Fibroblast of skin of right biceps (primary cell): ENCODE measurements at regions not wholly inside any gene's neighbourhood (a gene's known extent, or its start where the extent isn't known, plus 50 kb on each side); places are given as distances from the start of the nearest gene placed in this dataset.

Experiments
- DNase-seq: peaks from one replicate; pipeline ENCODE4 v3.0.0-alpha.2; 2013

DNA sequence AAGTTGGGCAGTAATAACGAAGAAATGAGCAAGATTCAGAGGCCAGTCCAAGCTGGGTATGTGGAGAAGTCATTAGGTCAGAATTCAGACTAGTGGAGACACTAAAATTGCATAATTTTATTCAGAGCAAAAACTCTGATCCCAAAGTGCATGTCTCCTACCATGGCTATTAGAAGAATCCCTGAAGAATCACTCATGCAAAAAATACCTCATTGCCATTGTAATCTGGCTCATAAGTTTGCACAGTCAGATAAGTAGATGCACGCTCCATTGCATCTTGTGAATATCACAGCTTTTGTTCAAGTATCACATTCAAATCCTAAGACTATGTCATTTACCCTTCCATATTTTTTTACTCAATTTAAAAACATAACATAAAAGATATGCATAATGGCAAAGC lies 692.2 kb upstream of the KLHL29 start:
- DNase-seq, result no peak

DNA sequence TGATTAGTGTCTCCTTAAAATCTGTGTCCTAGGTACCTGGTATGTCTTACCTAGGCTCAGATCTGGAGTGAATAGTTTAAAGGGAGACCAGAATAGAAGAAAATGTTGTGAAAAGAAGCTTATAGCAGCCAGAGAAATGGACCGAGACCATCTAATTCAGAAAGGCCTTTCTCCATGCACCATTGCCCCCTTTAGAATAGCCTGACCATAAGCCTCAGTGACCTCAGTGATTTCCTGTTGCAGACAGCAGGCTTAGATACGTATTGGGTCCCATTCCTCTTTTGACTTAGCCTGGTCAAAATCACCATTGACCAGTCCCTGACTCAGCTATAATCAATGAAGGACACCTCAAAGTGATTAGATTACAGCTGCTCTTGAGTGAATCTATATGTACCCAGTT lies 690.7 kb upstream of the KLHL29 start:
- no peak for DNase-seq

DNA sequence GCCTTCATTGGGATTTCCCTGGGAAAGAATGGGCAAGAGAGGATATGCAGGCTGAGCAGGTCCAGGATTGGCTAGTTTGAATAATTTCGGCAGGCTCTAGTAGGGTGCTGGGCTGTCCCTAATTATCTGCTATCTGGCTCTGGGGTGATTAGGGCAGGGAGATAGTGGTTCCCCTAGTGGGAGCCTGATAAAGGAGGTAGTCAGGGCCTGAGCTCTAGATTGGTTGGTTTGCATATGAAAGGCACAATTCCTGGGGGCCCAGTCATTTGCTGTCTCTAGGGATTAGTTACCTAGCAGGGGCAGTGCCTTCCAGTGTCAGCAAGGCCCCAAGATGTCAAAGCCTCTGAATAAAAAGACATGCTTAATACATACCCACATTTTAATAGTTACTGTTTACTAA lies 690.1 kb upstream of the KLHL29 start:
- DNase-seq, result no peak

- DNase-seq, result no peak
Observed at GRCh38 chr2:22697054-22697788, 687.8 kb upstream of the KLHL29 start.

DNA sequence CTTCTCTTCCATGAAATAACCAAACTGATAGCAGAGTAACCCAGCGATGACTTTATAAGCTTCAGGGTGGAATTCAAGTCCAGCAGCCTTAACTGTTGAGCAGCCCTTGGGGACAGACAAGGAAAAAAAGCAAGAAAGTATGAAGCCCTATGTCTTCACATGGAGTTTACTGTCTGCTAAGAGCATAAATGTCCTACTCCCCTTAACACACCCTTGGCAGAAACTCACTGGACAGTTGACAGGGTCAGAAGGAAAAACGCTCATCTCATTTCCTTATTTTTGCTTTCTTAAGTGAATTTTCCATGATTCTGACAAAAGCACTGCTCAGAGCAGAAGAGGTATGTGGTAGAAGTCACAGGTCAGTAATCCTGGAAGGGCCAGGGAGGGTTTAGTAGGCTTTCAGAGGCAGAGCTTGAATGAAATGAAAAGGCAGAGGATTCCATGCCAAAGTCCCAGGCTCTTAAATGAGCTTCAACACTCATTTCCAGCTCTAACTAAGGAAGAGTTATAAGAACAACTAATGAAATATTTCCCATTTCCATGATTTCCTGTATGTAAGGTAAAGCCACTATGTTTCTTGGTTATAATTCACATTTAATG lies 683.3 kb upstream of the KLHL29 start:
- DNase-seq, result no peak

DNA sequence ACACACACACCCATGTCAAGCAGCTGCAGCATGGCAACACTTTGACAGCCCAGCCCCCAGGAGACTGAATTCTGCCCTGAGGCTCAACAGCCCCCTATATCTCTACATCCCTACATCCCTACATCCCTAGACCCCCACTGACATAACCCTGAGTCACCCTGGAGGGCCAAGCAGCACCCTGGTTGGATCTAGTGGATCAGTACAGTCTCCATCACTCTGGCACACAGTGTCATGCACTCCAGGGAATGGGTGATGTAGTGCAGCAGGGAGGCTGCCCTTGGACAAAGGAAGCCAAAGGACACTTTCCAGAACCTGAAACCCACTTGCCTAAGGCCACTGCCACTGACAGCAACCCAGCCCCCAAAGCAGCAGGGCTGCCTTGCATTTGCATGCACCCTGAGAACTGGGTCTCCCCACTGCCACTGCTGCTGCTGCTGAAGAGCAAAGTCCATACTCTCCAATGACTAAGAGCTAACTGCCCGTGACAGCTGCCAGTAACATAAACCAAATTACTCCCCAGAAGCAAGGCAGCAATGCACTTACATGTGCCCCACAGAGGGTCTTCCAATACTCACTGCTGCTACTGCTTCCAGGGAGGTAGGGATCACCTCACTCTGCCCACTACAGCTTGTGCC lies 681.6 kb upstream of the KLHL29 start:
- DNase-seq, result no peak

- DNase-seq, result no peak
Observed at GRCh38 chr2:22719396-22719795, 665.6 kb upstream of the KLHL29 start.

DNA sequence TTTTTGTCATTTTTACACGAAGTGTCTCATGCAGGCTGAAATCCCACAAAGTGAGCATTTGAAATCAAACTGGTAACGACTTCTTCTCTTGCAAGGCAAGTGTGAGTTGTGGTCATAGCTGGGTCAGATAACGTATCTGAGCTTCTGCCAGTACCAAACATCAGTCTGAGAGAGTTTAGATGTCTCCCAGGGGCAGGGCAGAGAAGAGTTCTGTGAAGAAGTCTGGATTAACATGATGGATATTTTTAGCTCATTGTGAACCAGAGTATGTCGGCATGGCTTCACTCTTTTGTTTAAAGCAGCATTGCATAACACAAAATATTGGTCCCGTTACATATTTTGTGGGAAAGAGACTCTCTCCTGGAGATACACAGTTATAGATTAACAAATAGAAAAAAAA lies 655.5 kb upstream of the KLHL29 start:
- DNase-seq, result no peak

- no peak for DNase-seq
Observed at GRCh38 chr2:22734373-22735045, 650.5 kb upstream of the KLHL29 start.

DNA sequence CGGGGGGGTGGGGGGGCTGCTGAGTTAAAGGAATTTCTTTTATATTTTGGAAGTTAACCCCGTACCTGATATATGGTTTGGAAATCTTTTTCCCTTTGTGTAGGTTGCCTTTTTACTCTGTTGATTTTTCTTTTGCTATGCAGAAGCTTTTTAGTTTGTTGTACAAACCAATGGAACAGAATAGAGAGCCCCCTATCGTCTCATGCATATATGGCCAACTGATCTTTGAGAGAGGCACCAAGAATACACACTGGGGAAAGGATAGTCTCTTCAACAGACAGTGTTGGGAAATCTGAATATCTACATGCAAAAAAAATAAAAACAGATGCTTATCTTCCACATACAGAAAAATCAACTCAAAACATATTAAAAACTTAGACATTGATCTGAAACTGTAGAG lies 647.8 kb upstream of the KLHL29 start:
- DNase-seq, result no peak

DNA sequence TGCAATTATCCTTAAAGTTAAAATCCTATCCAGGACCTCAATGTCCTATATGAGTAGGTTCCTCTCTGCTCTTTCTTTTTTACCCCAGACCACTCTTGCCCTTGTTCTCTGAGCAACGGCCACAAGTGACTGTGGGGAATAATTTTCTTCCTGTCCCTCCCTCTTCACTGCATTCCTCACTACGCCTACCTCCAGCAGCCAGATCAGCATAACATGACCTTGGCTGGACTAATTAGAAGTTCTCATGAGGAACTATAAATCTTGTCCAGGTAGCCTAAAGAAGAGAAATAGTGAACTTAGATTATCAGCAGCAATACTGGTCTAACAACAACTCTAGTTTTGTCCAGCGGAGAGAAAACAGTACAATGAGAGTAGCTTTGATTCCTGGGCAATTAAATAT lies 643.8 kb upstream of the KLHL29 start:
- DNase-seq, result no peak

- no peak for DNase-seq
Observed at GRCh38 chr2:22748909-22749308, 636.1 kb upstream of the KLHL29 start.

DNA sequence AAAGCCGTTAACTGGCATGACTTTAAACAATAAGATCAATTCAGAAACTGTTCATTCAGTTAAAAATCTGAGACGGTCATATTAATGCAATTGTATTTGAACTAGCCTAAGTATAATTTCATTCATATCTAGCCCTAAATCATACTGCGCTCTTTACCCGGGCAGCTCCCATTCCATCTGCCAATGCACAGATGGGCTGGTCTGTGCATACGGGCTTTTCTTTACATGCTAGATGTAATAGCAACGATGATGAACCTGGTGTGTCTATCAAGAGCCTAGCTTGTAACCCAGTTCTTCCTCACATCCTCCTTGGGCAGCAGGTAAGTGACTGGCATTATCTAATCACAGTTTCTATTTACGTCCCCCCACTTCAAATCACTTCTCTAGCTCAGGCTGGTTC lies 631.5 kb upstream of the KLHL29 start:
- DNase-seq, result no peak

DNA sequence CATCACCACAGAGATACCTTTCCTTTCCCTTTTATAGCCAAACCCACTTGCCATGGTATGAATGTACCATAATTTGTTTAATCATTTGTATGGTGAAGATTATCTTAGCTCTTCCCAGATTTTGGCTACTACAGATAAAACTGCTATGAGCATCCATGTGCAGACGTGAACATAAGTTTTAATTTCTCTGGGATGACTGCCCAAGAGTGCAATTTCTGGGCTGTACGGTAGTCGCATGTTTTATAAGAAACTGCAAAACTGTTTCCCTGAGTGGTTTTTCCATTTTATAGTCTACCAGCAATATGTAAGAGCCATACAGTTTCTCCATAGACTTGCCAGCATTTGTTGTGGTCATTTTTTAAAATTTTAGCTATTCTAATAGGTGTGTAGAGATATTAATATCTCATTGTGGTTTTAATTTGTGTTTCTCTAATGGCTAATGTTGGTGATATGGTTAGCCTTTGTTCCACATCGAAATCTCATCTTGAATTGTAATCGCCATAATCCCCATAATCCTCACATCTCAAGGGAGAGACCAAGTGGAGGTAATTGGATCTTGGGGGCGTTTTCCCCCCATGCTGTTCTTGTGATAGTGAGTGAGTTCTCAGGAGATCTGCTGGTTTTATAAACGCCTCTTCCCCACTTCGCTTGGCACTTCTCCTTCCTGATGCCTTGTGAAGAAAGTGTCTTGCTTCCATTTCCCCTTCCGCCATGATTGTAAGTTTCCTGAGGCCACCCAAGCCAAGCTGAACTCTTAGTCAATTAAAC lies 628.5 kb upstream of the KLHL29 start:
- no peak for DNase-seq

DNA sequence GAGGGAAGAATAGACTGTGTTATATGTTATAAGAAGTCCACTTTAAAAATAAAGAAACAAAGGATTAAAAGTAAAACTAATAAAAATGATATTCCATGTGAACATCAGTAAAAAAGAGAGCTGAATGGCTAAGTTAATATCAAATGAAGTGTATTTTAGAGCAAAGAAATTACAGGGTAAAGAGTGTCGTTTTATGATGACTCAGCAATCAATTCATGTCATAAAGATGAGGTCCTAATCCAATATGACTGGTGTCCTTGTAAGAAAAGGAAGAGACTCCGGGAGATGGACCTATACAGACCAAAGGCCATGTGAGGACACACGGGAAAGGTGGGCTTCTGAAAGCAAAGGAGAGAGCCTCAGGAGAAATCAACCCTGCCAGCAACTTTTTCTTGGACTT lies 615.5 kb upstream of the KLHL29 start:
- DNase-seq, result no peak

GRCh38 chr2:22784566-22784965 lies 600.4 kb upstream of the KLHL29 start:
- no peak for DNase-seq

DNA sequence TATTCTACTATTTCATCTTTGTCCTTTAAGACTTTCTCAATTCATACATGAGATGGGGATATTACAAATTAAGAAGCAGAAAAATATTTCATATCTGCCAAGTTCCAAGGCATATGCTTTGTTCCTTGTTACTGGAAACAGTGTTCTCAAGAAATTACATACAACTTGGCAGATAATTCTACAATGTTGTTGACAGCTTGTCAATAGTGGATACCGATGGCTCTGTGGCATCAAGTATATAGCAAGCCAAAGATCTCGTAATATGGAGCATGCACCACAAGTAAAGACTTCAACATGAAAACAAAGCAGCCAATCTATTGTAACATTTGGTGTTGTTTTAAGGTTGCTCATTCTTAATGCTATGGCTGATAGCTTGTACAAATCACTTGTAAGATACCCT lies 598.2 kb upstream of the KLHL29 start:
- DNase-seq, result no peak

- DNase-seq, result no peak
Observed at GRCh38 chr2:22787745-22788144, 597.2 kb upstream of the KLHL29 start.

DNA sequence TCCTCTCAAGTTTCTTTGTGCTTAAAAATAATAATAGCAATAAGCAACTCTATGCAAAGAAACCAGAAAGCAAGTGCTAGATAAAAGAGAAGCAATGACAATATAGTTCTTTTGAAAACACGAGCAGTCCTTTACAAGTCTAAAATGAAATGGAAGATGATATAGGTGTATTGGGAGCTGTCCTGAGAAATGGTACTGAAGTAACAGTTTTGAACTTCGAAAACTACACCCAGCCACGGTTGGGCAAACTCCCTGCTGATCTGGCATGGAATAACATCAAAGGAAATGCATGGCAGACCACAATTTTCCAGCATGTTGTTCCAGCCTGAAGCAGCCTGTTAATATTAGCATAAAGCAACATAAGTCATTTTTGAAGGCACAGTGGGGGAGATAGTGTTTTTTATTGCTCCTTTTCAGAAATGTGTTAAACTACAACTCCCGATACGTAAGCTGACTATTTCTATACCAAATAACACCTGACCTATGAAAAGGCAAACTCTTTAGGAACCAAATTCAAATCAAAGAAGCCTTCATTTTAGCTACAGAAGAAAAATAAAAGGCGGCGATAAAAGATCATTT lies 596.1 kb upstream of the KLHL29 start:
- no peak for DNase-seq

GRCh38 chr2:22795287-22795866 lies 589.6 kb upstream of the KLHL29 start:
- DNase-seq, result no peak

GRCh38 chr2:22798386-22798785 lies 586.6 kb upstream of the KLHL29 start:
- peak; percentile 25 for DNase-seq

- no peak for DNase-seq
Observed at GRCh38 chr2:22800412-22800811, 584.6 kb upstream of the KLHL29 start.
